ENCODE measurements at regions not wholly inside any gene's neighbourhood (a gene's known extent, or its start where the extent isn't known, plus 50 kb on each side); places are given as distances from the start of the nearest gene placed in this dataset.

DNA sequence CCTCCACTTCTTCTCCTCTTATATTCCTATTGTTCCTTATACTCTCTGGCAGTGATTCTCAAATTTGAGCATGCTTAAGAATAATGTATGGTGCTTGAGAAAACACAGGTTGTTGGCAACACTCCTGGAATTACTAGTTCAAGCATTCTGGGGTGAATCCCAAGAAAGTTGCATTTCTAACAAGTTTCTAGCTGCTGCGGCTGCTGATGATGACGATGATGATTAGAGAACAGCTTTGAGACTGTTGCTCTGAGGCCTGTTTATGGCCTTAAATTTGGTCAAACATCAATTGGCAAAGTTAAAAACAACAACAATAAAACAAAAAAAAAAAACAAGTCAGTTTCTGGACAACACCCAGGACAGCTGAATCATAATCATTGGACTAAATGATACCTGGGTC lies 961.9 kb downstream of the CDH11 start:
- TF ChIP-seq, protein P1, sequence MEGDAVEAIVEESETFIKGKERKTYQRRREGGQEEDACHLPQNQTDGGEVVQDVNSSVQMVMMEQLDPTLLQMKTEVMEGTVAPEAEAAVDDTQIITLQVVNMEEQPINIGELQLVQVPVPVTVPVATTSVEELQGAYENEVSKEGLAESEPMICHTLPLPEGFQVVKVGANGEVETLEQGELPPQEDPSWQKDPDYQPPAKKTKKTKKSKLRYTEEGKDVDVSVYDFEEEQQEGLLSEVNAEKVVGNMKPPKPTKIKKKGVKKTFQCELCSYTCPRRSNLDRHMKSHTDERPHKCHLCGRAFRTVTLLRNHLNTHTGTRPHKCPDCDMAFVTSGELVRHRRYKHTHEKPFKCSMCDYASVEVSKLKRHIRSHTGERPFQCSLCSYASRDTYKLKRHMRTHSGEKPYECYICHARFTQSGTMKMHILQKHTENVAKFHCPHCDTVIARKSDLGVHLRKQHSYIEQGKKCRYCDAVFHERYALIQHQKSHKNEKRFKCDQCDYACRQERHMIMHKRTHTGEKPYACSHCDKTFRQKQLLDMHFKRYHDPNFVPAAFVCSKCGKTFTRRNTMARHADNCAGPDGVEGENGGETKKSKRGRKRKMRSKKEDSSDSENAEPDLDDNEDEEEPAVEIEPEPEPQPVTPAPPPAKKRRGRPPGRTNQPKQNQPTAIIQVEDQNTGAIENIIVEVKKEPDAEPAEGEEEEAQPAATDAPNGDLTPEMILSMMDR (IDR thresholded peaks at IDR 0.05) = no peak
- no peak for TF ChIP-seq POLR2A (IDR thresholded peaks at IDR 0.05)
